DOHH2 (cell line): ENCODE measurements at regions not wholly inside any gene's neighbourhood (a gene's known extent, or its start where the extent isn't known, plus 50 kb on each side); places are given as distances from the start of the nearest gene placed in this dataset.

Experiments used
- H3F3A ChIP-seq: fragments of 200-600 bp; sonication (generic), shearing (Covaris generic); 2 replicates; pipeline ENCODE4 v1.6.0; 2016; ENCODE audit warnings: antibody characterized with exemption, mild to moderate bottlenecking; ENCODE audit not compliant: control insufficient read depth, insufficient read depth
- H3K27ac ChIP-seq: fragments of 200-600 bp; sonication (generic); 2 replicates; pipeline ENCODE4 v1.5.1; 2014; ENCODE audit warnings: low read depth, mild to moderate bottlenecking, low read length, moderate library complexity
- H3K27me3 ChIP-seq: fragments of 200-600 bp; sonication (generic); 2 replicates; pipeline ENCODE4 v1.6.1; 2014; ENCODE audit warnings: mild to moderate bottlenecking, low read length, mixed read lengths; ENCODE audit not compliant: control insufficient read depth
- H3K36me3 ChIP-seq: fragments of 200-600 bp; sonication (generic); 2 replicates; pipeline ENCODE4 v1.6.1; 2014; ENCODE audit warnings: mild to moderate bottlenecking, low read length, moderate library complexity, mixed read lengths; ENCODE audit not compliant: control insufficient read depth
- H3K4me1 ChIP-seq: fragments of 200-600 bp; sonication (generic); 2 replicates; pipeline ENCODE4 v1.6.1; 2014; ENCODE audit warnings: mild to moderate bottlenecking, low read length, mixed read lengths; ENCODE audit not compliant: control insufficient read depth
- H3K4me2 ChIP-seq: fragments of 200-600 bp; sonication (generic); 2 replicates; pipeline ENCODE4 v1.6.0; 2014; ENCODE audit warnings: mild to moderate bottlenecking, low read length, moderate library complexity
- H3K4me3 ChIP-seq: fragments of 200-600 bp; sonication (generic); 2 replicates; pipeline ENCODE4 v1.5.1; 2014; ENCODE audit warnings: mild to moderate bottlenecking, low read length, mixed read lengths
- H3K79me2 ChIP-seq: fragments of 200-600 bp; sonication (generic); 2 replicates; pipeline ENCODE4 v1.6.1; 2014; ENCODE audit warnings: mild to moderate bottlenecking, low read length, mixed read lengths; ENCODE audit not compliant: control insufficient read depth
- H3K9me2 ChIP-seq: fragments of 200-600 bp; sonication (generic); replicated peaks from 2 replicates; pipeline ENCODE4 v1.6.1; 2014; ENCODE audit warnings: mild to moderate bottlenecking, low read length, mixed read lengths; ENCODE audit not compliant: control insufficient read depth
- H3K9me3 ChIP-seq: fragments of 200-600 bp; sonication (generic); 2 replicates; pipeline ENCODE4 v1.6.1; 2014; ENCODE audit warnings: antibody characterized with exemption, low read length, mixed read lengths; ENCODE audit not compliant: control insufficient read depth, insufficient read depth
- H4K20me1 ChIP-seq: fragments of 200-600 bp; sonication (generic); 2 replicates; pipeline ENCODE4 v1.6.0; 2014; ENCODE audit warnings: low read depth, mild to moderate bottlenecking, antibody characterized with exemption, low read length, moderate library complexity; ENCODE audit not compliant: control insufficient read depth, insufficient read depth
- EZH2phosphoT487 ChIP-seq: fragments of 200-600 bp; sonication (generic); IDR thresholded peaks from 2 replicates; pipeline ENCODE4 v1.6.1; 2017; ENCODE audit warnings: borderline replicate concordance, mild to moderate bottlenecking, antibody characterized with exemption, low read length, moderate library complexity, mixed read lengths
- TF ChIP-seq, protein P1 (sequence below): fragments of 200-600 bp; sonication (generic); IDR thresholded peaks from one replicate; pipeline ENCODE4 v1.5.1; 2014; ENCODE audit warnings: antibody characterized with exemption, mild to moderate bottlenecking, low read depth, low read length; ENCODE audit not compliant: poor library complexity, severe bottlenecking

DNA sequence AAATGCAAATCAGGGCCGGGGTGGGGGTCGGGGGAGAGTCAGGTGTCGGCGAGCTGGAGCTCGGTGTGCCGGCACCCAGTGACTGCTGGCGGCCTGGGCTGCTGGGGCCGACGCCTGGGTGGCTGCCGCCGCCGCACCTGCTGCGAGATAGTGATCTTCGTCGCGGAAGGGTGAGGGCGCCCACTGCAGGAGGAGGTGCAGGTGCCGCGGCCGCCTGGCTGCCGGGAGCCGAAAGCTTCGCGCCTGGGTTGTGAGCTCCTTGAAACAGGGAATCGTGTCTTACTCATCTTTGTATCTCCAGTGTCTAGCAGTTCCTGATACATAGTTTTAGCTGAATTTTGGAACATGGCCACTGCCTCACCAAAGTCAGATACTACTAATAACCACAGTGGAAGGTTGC is 64.0 kb upstream of the CPOX start:
- Histone ChIP-seq H3K27me3 (peaks cover 3% of the 10 kb centered on the region; the same call in 1 of the 2 replicates), H3K27ac (no peak overlapping the region), H3K79me2 (no peaks in the 10 kb centered on the region), H3K36me3 (no peaks in the 10 kb centered on the region), H4K20me1 (no peaks in the 10 kb centered on the region), H3F3A (no peaks in the 10 kb centered on the region), H3K4me3 (no peak overlapping the region), H3K4me2 (peak overlapping the region; percentile 31; the same call in 1 of the 2 replicates), H3K4me1 (0 out of 2 replicates have a peak, but pooled peaks cover 5% of the 10 kb centered on the region), H3K9me2 (no peaks in the 10 kb centered on the region), H3K9me3 (no peaks in the 10 kb centered on the region)
- TF ChIP-seq, protein P1, sequence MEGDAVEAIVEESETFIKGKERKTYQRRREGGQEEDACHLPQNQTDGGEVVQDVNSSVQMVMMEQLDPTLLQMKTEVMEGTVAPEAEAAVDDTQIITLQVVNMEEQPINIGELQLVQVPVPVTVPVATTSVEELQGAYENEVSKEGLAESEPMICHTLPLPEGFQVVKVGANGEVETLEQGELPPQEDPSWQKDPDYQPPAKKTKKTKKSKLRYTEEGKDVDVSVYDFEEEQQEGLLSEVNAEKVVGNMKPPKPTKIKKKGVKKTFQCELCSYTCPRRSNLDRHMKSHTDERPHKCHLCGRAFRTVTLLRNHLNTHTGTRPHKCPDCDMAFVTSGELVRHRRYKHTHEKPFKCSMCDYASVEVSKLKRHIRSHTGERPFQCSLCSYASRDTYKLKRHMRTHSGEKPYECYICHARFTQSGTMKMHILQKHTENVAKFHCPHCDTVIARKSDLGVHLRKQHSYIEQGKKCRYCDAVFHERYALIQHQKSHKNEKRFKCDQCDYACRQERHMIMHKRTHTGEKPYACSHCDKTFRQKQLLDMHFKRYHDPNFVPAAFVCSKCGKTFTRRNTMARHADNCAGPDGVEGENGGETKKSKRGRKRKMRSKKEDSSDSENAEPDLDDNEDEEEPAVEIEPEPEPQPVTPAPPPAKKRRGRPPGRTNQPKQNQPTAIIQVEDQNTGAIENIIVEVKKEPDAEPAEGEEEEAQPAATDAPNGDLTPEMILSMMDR = peak; percentile 24
- TF ChIP-seq EZH2phosphoT487 = no peak

DNA sequence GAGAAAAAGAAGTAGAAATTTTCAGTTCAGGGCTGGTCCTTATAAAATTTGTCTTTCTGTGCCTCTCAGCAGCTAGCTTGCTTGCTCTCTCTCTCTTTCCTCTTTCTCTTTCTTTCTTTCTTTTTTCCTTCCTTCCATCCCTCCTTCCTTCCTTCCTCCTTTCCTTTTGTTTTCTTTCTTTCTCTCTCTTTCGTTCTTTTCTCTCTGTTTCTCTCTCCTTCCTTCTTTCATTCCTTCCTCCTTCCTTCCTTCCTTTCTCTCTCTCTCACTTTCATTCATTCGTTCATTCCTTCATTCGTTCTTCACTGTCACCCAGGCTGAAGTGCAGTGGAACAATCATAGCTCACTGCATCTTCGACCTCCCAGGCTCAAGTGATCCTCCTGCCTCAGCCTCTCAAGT is 69.3 kb upstream of the CPOX start:
- H3K4me2 ChIP-seq = no peak overlapping the region
- H3K4me1 ChIP-seq = no peaks in the 10 kb centered on the region
- no peaks in the 10 kb centered on the region for H3F3A ChIP-seq
- no peak overlapping the region for H3K4me3 ChIP-seq
- TF ChIP-seq, protein P1 = no peak
- no peak for TF ChIP-seq EZH2phosphoT487
- H3K27me3 ChIP-seq = peaks cover 2% of the 10 kb centered on the region; the same call in 1 of the 2 replicates
- no peaks in the 10 kb centered on the region for H3K36me3 ChIP-seq
- no peaks in the 10 kb centered on the region for H3K79me2 ChIP-seq
- H3K27ac ChIP-seq = no peak overlapping the region
- no peaks in the 10 kb centered on the region for H3K9me3 ChIP-seq
- no peaks in the 10 kb centered on the region for H3K9me2 ChIP-seq
- H4K20me1 ChIP-seq = no peaks in the 10 kb centered on the region

- Histone ChIP-seq H3K4me3 (no peak overlapping the region), H3K27ac (no peak overlapping the region), H3K79me2 (no peaks in the 10 kb centered on the region), H3K4me2 (no peak overlapping the region), H3K9me3 (no peaks in the 10 kb centered on the region), H3K36me3 (no peaks in the 10 kb centered on the region), H3F3A (no peaks in the 10 kb centered on the region), H3K4me1 (no peaks in the 10 kb centered on the region), H3K27me3 (no peaks in the 10 kb centered on the region), H4K20me1 (no peaks in the 10 kb centered on the region), H3K9me2 (no peaks in the 10 kb centered on the region)
- TF ChIP-seq, protein P1 = no peak
- no peak for TF ChIP-seq EZH2phosphoT487
Measured at GRCh38 chr3:98670020-98670419, 76.6 kb upstream of the CPOX start.
